ENCODE measurements at regions not wholly inside any gene's neighbourhood (a gene's known extent, or its start where the extent isn't known, plus 50 kb on each side); places are given as distances from the start of the nearest gene placed in this dataset.

- H3K4me1 Mint-ChIP-seq = no peaks in the 10 kb centered on the region
- H3K4me3 Mint-ChIP-seq = no peak overlapping the region
- TF ChIP-seq CTCF (conservative IDR thresholded peaks at IDR 0.05) = no peak
- H3K27me3 Mint-ChIP-seq (ENCODE audit: low read depth) = no peaks in the 10 kb centered on the region
- H3K9me3 Mint-ChIP-seq = no peaks in the 10 kb centered on the region
- no peak overlapping the region for H3K27ac Mint-ChIP-seq (ENCODE audit: unreplicated experiment)
- no peak for DNase-seq (ENCODE audit: low read depth, low spot score)
- no peaks in the 10 kb centered on the region for H3K36me3 Mint-ChIP-seq (ENCODE audit: low read depth)
Measured at GRCh38 chr2:167776359-167776758, 471.0 kb downstream of the STK39 start.

DNA sequence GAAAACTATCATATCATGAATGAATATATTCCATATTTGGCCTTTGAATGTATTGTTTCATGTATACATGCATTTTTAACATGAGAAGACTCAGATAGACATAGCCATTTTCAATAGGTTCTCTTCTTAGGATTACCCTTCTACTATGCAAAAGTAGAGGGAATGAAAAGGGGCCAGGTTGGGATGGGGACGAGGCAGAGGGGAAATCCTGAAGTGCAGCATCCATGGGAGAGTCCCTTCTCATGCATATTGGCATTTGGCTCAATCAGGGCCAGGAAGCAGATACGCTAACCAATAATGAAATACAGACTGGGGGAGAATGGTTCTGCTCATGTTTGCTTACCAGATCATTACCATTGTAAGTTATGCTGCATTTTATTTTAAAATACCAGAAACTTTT is 475.8 kb downstream of the STK39 start:
- Mint-ChIP-seq H3K36me3 (ENCODE audit: low read depth) (no peaks in the 10 kb centered on the region), H3K27ac (ENCODE audit: unreplicated experiment) (no peak overlapping the region), H3K9me3 (no peaks in the 10 kb centered on the region), H3K27me3 (ENCODE audit: low read depth) (no peaks in the 10 kb centered on the region), H3K4me1 (no peaks in the 10 kb centered on the region), H3K4me3 (no peak overlapping the region)
- TF ChIP-seq CTCF (conservative IDR thresholded peaks at IDR 0.05) = no peak
- no peak for DNase-seq (ENCODE audit: low read depth, low spot score)

DNA sequence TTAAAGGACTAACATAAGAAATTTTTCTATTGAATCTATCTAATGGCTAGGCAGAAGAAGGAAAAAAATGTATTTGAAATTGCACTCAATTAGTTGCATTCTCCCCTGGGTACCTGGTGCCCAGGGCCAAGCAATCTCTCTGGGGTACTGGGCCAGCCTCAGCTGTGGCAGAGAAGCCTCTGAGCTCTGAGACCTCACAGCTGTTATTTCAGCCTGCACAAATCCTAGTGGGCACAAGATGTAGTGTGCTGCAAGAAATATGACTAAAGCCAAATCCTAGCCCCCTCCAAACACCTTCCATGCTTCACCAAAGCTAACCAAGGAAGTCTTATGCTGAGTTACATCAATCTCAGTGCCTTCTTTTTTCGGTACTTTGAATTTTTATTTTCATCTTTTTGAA is 478.4 kb downstream of the STK39 start:
- Mint-ChIP-seq H3K36me3 (ENCODE audit: low read depth) (no peaks in the 10 kb centered on the region), H3K4me1 (no peaks in the 10 kb centered on the region)

DNA sequence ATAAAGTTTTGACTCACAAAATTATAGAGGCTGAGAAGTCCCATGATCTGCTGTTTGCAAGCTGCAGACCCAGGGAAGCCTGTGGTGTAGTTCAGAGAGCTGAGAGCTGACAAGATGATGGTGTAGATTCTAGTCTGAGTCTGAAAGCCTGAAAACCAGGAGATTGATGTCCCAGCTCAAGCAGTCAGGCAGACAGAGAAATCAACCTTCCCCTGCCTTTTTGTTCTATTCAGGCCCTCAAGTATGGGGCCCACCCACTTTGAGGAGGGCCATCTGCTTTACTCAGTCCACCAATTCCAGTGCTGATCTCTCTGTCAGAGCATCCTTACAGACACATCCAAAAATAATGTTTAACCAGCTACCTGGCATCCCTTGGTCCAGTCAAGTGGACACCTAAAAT is 479.6 kb downstream of the STK39 start:
- Mint-ChIP-seq H3K36me3 (ENCODE audit: low read depth) (no peaks in the 10 kb centered on the region), H3K4me1 (no peaks in the 10 kb centered on the region), H3K27me3 (ENCODE audit: low read depth) (no peaks in the 10 kb centered on the region), H3K27ac (ENCODE audit: unreplicated experiment) (no peak overlapping the region), H3K9me3 (no peaks in the 10 kb centered on the region), H3K4me3 (no peak overlapping the region)
- DNase-seq (ENCODE audit: low read depth, low spot score) = no peak
- no peak for TF ChIP-seq CTCF (conservative IDR thresholded peaks at IDR 0.05)

More for the DNA sequence above, 478.4 kb downstream of the STK39 start:
- no peak for DNase-seq (ENCODE audit: low read depth, low spot score)
- Mint-ChIP-seq H3K27me3 (ENCODE audit: low read depth) (no peaks in the 10 kb centered on the region), H3K9me3 (no peaks in the 10 kb centered on the region), H3K27ac (ENCODE audit: unreplicated experiment) (no peak overlapping the region), H3K4me3 (no peak overlapping the region)
- TF ChIP-seq CTCF (conservative IDR thresholded peaks at IDR 0.05) = no peak

DNA sequence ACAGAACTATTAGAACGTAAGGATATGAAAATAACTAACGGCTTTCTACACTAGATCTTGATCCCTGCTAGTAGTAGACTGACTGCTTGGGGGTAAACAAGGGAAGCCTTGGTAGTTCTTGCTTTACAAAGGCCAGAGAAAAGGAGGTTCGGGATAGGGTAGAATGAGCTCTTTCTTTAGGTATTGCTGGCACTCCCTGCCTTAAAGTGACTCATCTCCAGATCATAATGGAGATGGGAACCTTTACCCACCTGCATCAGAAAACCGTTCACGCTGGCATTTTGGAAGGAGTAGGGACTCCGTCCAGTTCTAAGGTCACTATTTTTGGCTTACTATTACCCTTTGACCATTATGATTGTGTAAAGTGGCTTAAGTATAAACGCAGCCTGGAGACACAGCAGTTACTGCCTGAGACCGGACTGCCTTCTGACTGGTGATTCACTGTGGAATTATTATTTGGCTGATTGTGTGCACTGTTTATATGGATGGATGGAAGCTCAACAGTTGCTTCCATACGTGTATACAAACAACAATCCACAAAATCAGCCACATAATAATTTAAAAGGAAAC is 482.5 kb downstream of the STK39 start:
- Mint-ChIP-seq H3K4me1 (no peaks in the 10 kb centered on the region), H3K9me3 (no peaks in the 10 kb centered on the region), H3K27me3 (ENCODE audit: low read depth) (no peaks in the 10 kb centered on the region), H3K4me3 (no peak overlapping the region), H3K36me3 (ENCODE audit: low read depth) (no peaks in the 10 kb centered on the region), H3K27ac (ENCODE audit: unreplicated experiment) (no peak overlapping the region)
- TF ChIP-seq CTCF (conservative IDR thresholded peaks at IDR 0.05) = no peak
- DNase-seq (ENCODE audit: low read depth, low spot score) = no peak

Data from neural crest cell (in vitro differentiated cells).